ENCODE measurements at regions not wholly inside any gene's neighbourhood (a gene's known extent, or its start where the extent isn't known, plus 50 kb on each side); places are given as distances from the start of the nearest gene placed in this dataset.

GRCh38 chrX:10356979-10357378 is 200.2 kb downstream of the CLCN4 start:
- TF ChIP-seq POLR2A (IDR thresholded peaks at IDR 0.05) (no peak), CTCF (IDR thresholded peaks at IDR 0.05) (no peak)
- intact Hi-C loops (cut with DNase I; ENCODE audit: low total_unique reads) = no loop called here
- H3K4me3 ChIP-seq (ENCODE audit: low read depth, poor library complexity, severe bottlenecking) = no peak overlapping the region
- DNase-seq (ENCODE audit: low spot score in 2 of 2) = no peak
- 95 to 97% methylated on average over 3 of the region's 3 CpGs for WGBS, 2 donors

- DNase-seq (ENCODE audit: low spot score in 2 of 2) = no peak
- WGBS, 2 donors = 60 to 74% methylated on average over 2 of the region's 2 CpGs
- no peak overlapping the region for H3K4me3 ChIP-seq (ENCODE audit: low read depth, poor library complexity, severe bottlenecking)
- no peak for TF ChIP-seq POLR2A (IDR thresholded peaks at IDR 0.05)
- TF ChIP-seq CTCF (IDR thresholded peaks at IDR 0.05) = no peak
- intact Hi-C loops (cut with DNase I; ENCODE audit: low total_unique reads) = no loop called here
Observed at GRCh38 chrX:10358958-10359357, 202.2 kb downstream of the CLCN4 start.

GRCh38 chrX:10360116-10360515 is 203.3 kb downstream of the CLCN4 start:
- WGBS, 2 donors = 11 to 24% methylated on average over 1 to 5 of the region's 5 CpGs
- intact Hi-C loops (cut with DNase I; ENCODE audit: low total_unique reads) = no loop called here
- no peak for TF ChIP-seq CTCF (IDR thresholded peaks at IDR 0.05)
- no peak for TF ChIP-seq POLR2A (IDR thresholded peaks at IDR 0.05)
- no peak overlapping the region for H3K4me3 ChIP-seq (ENCODE audit: low read depth, poor library complexity, severe bottlenecking)
- no peak for DNase-seq (ENCODE audit: low spot score in 2 of 2)

- intact Hi-C loops (cut with DNase I; ENCODE audit: low total_unique reads) = no loop called here
- 75 to 78% methylated on average over 5 of the region's 5 CpGs for WGBS, 2 donors
- DNase-seq (ENCODE audit: low spot score in 2 of 2) = no peak
- no peak overlapping the region for H3K4me3 ChIP-seq (ENCODE audit: low read depth, poor library complexity, severe bottlenecking)
- TF ChIP-seq CTCF (IDR thresholded peaks at IDR 0.05) (no peak), POLR2A (IDR thresholded peaks at IDR 0.05) (no peak)
Observed at GRCh38 chrX:10365532-10366265, 208.9 kb downstream of the CLCN4 start.

GRCh38 chrX:10367406-10367805 is 210.6 kb downstream of the CLCN4 start:
- no peak for DNase-seq (ENCODE audit: low spot score in 2 of 2)
- intact Hi-C loops (cut with DNase I; ENCODE audit: low total_unique reads) = no loop called here
- H3K4me3 ChIP-seq (ENCODE audit: low read depth, poor library complexity, severe bottlenecking) = no peak overlapping the region
- 68 to 74% methylated on average over 5 of the region's 5 CpGs for WGBS, 2 donors
- no peak for TF ChIP-seq CTCF (IDR thresholded peaks at IDR 0.05)
- TF ChIP-seq POLR2A (IDR thresholded peaks at IDR 0.05) = no peak

GRCh38 chrX:10370976-10371375 is 214.2 kb downstream of the CLCN4 start:
- DNase-seq (ENCODE audit: low spot score in 2 of 2) = no peak
- no peak overlapping the region for H3K4me3 ChIP-seq (ENCODE audit: low read depth, poor library complexity, severe bottlenecking)
- no peak for TF ChIP-seq CTCF (IDR thresholded peaks at IDR 0.05)
- no peak for TF ChIP-seq POLR2A (IDR thresholded peaks at IDR 0.05)
- 61 to 64% methylated on average over 2 of the region's 2 CpGs for WGBS, 2 donors
- intact Hi-C loops (cut with DNase I; ENCODE audit: low total_unique reads) = no loop called here

Data from lower leg skin (tissue), 4 donors.